OCI-LY7 (cell line): ENCODE measurements at regions not wholly inside any gene's neighbourhood (a gene's known extent, or its start where the extent isn't known, plus 50 kb on each side); places are given as distances from the start of the nearest gene placed in this dataset.

Source experiments
- BruUV-seq: library from RNA; stranded (reverse); fragments of 400-500 nt; replicated peaks from 2 replicates; lab custom pipeline; 2021; lab: Mats Ljungman, UMichigan
- CTCF ChIA-PET: fragments of 300-600 bp; sonication (Branson Sonifier 250); formaldehyde crosslinking; loops from one replicate; lab custom pipeline; 2022; ENCODE audit warnings: antibody characterized with exemption; ENCODE audit not compliant: unreplicated experiment; lab: Charles Lee
- POLR2A ChIA-PET: fragments of 300-600 bp; sonication (Branson Sonifier 250); formaldehyde crosslinking; loops from one replicate; lab custom pipeline; 2022; ENCODE audit warnings: antibody characterized with exemption; lab: Charles Lee
- DNase-seq: peaks from one replicate; pipeline ENCODE4 v3.0.0-alpha.2; 2015; ENCODE audit warnings: low spot score
- H2AFZ ChIP-seq: fragments of 200-600 bp; sonication (generic), shearing (Covaris generic); 2 replicates; pipeline ENCODE4 v1.6.1; 2014; ENCODE audit warnings: mild to moderate bottlenecking, antibody characterized with exemption, low read length, moderate library complexity
- H3K27ac ChIP-seq: fragments of 200-600 bp; sonication (generic); 2 replicates; pipeline ENCODE4 v1.5.1; 2014; ENCODE audit warnings: mixed run types, low read depth, mild to moderate bottlenecking, moderate library complexity, low read length, inconsistent platforms; ENCODE audit not compliant: poor library complexity, severe bottlenecking
- H3K36me3 ChIP-seq: fragments of 200-600 bp; sonication (generic); 2 replicates; pipeline ENCODE4 v1.6.1; 2014; ENCODE audit warnings: mild to moderate bottlenecking, antibody characterized with exemption, low read length, moderate library complexity, mixed read lengths; ENCODE audit not compliant: insufficient read depth
- H3K4me1 ChIP-seq: fragments of 200-600 bp; sonication (generic); 2 replicates; pipeline ENCODE4 v1.5.1; 2014; ENCODE audit warnings: mild to moderate bottlenecking, low read length; ENCODE audit not compliant: insufficient read depth, poor library complexity, severe bottlenecking
- H3K4me2 ChIP-seq: fragments of 200-600 bp; sonication (generic); 2 replicates; pipeline ENCODE4 v1.6.1; 2014; ENCODE audit warnings: mild to moderate bottlenecking, low read length
- H3K4me3 ChIP-seq: fragments of 200-600 bp; sonication (generic); 2 replicates; pipeline ENCODE4 v1.5.1; 2014; ENCODE audit warnings: mild to moderate bottlenecking, low read depth, low read length; ENCODE audit not compliant: poor library complexity, severe bottlenecking
- H3K79me2 ChIP-seq: fragments of 200-600 bp; sonication (generic); 2 replicates; pipeline ENCODE4 v1.6.1; 2016; ENCODE audit warnings: low read depth, mild to moderate bottlenecking, low read length, moderate library complexity, mixed read lengths; ENCODE audit not compliant: insufficient read depth
- H3K9me2 ChIP-seq: fragments of 200-600 bp; sonication (generic); 2 replicates; pipeline ENCODE4 v1.6.1; 2016; ENCODE audit warnings: mild to moderate bottlenecking, low read length, mixed read lengths; ENCODE audit not compliant: insufficient read depth
- H3K9me3 ChIP-seq: fragments of 200-600 bp; sonication (generic); 2 replicates; pipeline ENCODE4 v1.6.1; 2014; ENCODE audit warnings: mild to moderate bottlenecking, mixed run types, low read length, mixed read lengths
- H4K20me1 ChIP-seq: fragments of 200-600 bp; sonication (generic); 2 replicates; pipeline ENCODE4 v1.6.1; 2014; ENCODE audit warnings: mild to moderate bottlenecking, antibody characterized with exemption, low read length, moderate library complexity, mixed read lengths; ENCODE audit not compliant: insufficient read depth
- EZH2phosphoT487 ChIP-seq: fragments of 200-600 bp; sonication (generic); IDR thresholded peaks from 2 replicates; pipeline ENCODE4 v1.6.1; 2018; ENCODE audit warnings: low read depth, borderline replicate concordance, mild to moderate bottlenecking, mixed run types, antibody characterized with exemption, low read length, moderate library complexity, mixed read lengths
- intact Hi-C: fragments of 100-400 bp; cut with micrococcal nuclease; formaldehyde crosslinking; loops from one replicate; pipeline ENCODE4 v1.10.0; 2022; ENCODE audit not compliant: unreplicated experiment
- TF ChIP-seq, protein P1 (sequence below): fragments of 200-600 bp; sonication (generic); conservative IDR thresholded peaks from 2 replicates; pipeline ENCODE4 v1.5.1; 2014; ENCODE audit warnings: mild to moderate bottlenecking, antibody characterized with exemption, low read length, moderate library complexity, mixed read lengths

DNA sequence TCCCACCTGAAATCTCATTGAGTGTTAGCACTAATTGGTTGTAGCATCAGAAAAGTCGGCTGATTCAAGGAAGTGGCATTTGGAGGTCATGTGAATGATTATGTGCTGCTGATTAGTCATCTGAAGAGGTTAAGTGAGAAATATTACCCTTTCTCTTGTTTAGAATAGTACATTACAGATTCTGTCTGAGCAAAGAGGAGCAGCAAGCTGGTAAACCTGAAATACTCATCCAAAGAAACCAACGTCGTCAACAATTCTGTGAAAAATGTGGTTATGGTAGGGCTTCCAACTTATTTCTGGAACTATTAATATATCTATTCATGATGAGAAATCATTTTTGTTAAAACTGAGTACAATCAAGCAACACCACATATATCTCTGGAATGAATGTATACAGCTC, 1024.9 kb downstream of the TUSC7 start:
- TF ChIP-seq, protein P1, sequence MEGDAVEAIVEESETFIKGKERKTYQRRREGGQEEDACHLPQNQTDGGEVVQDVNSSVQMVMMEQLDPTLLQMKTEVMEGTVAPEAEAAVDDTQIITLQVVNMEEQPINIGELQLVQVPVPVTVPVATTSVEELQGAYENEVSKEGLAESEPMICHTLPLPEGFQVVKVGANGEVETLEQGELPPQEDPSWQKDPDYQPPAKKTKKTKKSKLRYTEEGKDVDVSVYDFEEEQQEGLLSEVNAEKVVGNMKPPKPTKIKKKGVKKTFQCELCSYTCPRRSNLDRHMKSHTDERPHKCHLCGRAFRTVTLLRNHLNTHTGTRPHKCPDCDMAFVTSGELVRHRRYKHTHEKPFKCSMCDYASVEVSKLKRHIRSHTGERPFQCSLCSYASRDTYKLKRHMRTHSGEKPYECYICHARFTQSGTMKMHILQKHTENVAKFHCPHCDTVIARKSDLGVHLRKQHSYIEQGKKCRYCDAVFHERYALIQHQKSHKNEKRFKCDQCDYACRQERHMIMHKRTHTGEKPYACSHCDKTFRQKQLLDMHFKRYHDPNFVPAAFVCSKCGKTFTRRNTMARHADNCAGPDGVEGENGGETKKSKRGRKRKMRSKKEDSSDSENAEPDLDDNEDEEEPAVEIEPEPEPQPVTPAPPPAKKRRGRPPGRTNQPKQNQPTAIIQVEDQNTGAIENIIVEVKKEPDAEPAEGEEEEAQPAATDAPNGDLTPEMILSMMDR: no peak
- TF ChIP-seq EZH2phosphoT487: no peak
- Histone ChIP-seq H4K20me1 (no peaks in the 10 kb centered on the region), H3K27ac (no peak overlapping the region), H2AFZ (no peak overlapping the region), H3K9me2 (no peaks in the 10 kb centered on the region), H3K9me3 (no peaks in the 10 kb centered on the region), H3K36me3 (no peaks in the 10 kb centered on the region), H3K4me2 (no peak overlapping the region), H3K79me2 (no peaks in the 10 kb centered on the region), H3K4me3 (no peak overlapping the region), H3K4me1 (no peaks in the 10 kb centered on the region)
- DNase-seq: no peak
- intact Hi-C loops: no loop called here
- ChIA-PET POLR2A (interaction anchor here (0.7 to 1.4 kb wide), 3 partner anchors 14 to 244 kb away, joined by 3 to 4 read pairs (median 4); no protein-coding TSS in a partner anchor), CTCF (no interaction called here)
- no TSS peak for BruUV-seq

DNA sequence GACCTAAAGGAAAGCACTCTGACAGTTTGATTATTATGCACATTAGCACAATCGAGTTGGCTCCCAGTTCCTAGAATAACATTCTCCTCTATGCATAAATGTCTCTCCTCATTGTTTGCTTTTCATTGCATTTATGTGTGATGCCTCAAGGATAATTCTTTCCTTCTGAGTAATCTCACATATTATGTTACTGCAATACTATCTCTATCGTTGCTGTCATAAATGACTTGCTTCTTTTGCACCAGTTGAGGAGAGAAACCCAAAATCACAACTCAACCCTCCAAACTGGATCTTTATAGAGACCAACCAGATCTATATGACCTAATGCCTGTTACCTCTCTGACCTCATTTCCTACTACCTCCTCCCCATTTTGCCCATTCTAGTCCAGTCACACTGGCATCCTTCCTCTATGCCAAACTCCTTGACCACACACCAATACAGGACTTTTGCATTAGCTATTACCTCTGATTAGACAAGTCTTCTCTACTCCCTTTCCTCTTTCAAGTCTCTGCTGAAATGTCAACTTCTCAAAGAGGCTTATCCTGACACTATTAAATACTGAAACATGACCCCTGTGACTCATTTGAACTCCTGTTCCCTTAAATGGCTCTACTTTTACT, 1026.0 kb downstream of the TUSC7 start:
- no peak overlapping the region for H2AFZ ChIP-seq
- H3K4me1 ChIP-seq: no peaks in the 10 kb centered on the region
- BruUV-seq: no TSS peak
- H3K36me3 ChIP-seq: no peaks in the 10 kb centered on the region
- H4K20me1 ChIP-seq: no peaks in the 10 kb centered on the region
- no peak overlapping the region for H3K4me2 ChIP-seq
- no peak overlapping the region for H3K4me3 ChIP-seq
- ChIA-PET CTCF (no interaction called here), POLR2A (interaction anchor here (0.7 kb wide), 1 partner anchor 200 kb away, joined by 4 read pairs; no protein-coding TSS in a partner anchor)
- intact Hi-C loops: no loop called here
- DNase-seq: no peak
- TF ChIP-seq, protein P1: no peak
- TF ChIP-seq EZH2phosphoT487: no peak
- H3K79me2 ChIP-seq: no peaks in the 10 kb centered on the region
- no peaks in the 10 kb centered on the region for H3K9me3 ChIP-seq
- H3K27ac ChIP-seq: no peak overlapping the region
- no peaks in the 10 kb centered on the region for H3K9me2 ChIP-seq

DNA sequence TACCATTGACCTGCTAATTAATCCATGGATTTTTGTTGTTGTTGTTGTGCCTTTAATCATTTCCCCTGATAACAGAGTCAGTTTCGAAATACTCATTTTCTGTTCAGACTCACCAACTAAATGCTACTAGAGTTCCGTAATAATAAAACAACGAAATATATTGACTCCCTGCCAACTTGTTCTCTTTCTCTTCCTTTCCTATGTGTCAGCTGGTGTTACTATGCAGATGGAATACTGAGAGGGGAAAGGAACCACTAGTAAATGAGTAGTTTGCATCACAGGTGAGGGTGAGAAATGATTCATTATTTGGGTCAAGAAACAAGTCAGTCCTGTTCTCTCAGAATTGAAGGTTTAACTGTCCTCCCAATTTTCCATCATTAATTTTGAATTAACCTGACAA, 1027.3 kb downstream of the TUSC7 start:
- H3K4me2 ChIP-seq: no peak overlapping the region
- no peaks in the 10 kb centered on the region for H3K36me3 ChIP-seq
- H3K79me2 ChIP-seq: no peaks in the 10 kb centered on the region
- H3K27ac ChIP-seq: no peak overlapping the region
- H3K9me2 ChIP-seq: no peaks in the 10 kb centered on the region
- no peak overlapping the region for H3K4me3 ChIP-seq
- ChIA-PET CTCF (no interaction called here), POLR2A (interaction anchor here (2.7 kb wide), 1 partner anchor 15 kb away, joined by 11 read pairs; no protein-coding TSS in a partner anchor)
- H2AFZ ChIP-seq: no peak overlapping the region
- no peaks in the 10 kb centered on the region for H3K9me3 ChIP-seq
- BruUV-seq: no TSS peak
- TF ChIP-seq EZH2phosphoT487: no peak
- TF ChIP-seq, protein P1: no peak
- no peaks in the 10 kb centered on the region for H3K4me1 ChIP-seq
- H4K20me1 ChIP-seq: no peaks in the 10 kb centered on the region
- intact Hi-C loops: no loop called here
- no peak for DNase-seq
